Aorta (tissue), 5 donors: ENCODE measurements at regions not wholly inside any gene's neighbourhood (a gene's known extent, or its start where the extent isn't known, plus 50 kb on each side); places are given as distances from the start of the nearest gene placed in this dataset.

Experiments
- ATAC-seq: fragments of 200-7000 bp; cut with Tn5 transposase; one replicate; pipeline ENCODE4 v1.9.1; 2022; ENCODE audit warnings: moderate library complexity; ENCODE audit not compliant: low FRiP score
- DNase-seq, 2 donors: peaks; one replicate each; pipeline ENCODE4 v3.0.0-alpha.2; 2020
- H3K27ac ChIP-seq, 2 donors: one replicate each; pipeline ENCODE4 v1.5.1; 2013; ENCODE audit warnings: low read length in 2 of 2, mild to moderate bottlenecking in 2 of 2, moderate library complexity in 2 of 2, control low read depth in 1 of 2, inconsistent platforms in 1 of 2, low read depth in 1 of 2
- H3K27me3 ChIP-seq, 2 donors: one replicate each; pipeline ENCODE4 v1.6.1; 2013; ENCODE audit warnings: control low read depth in 1 of 2, low read length in 1 of 2, mild to moderate bottlenecking in 1 of 2, moderate library complexity in 1 of 2; ENCODE audit not compliant: insufficient read depth in 2 of 2, control insufficient read depth in 1 of 2
- H3K36me3 ChIP-seq, 2 donors: one replicate each; pipeline ENCODE4 v1.6.1; 2013; ENCODE audit warnings: control low read depth in 1 of 2, low read length in 1 of 2, mild to moderate bottlenecking in 1 of 2; ENCODE audit not compliant: insufficient read depth in 2 of 2, control insufficient read depth in 1 of 2
- H3K4me1 ChIP-seq, 2 donors: one replicate each; pipeline ENCODE4 v1.6.1; 2013; ENCODE audit warnings: low read length in 2 of 2, control low read depth in 1 of 2, mild to moderate bottlenecking in 1 of 2, moderate library complexity in 1 of 2; ENCODE audit not compliant: insufficient read depth in 2 of 2, control insufficient read depth in 1 of 2
- H3K4me3 ChIP-seq, 2 donors: one replicate each; pipeline ENCODE4 v1.5.1; 2013; ENCODE audit warnings: low read length in 2 of 2, control low read depth in 1 of 2, mild to moderate bottlenecking in 1 of 2
- H3K9me3 ChIP-seq: one replicate; pipeline ENCODE4 v1.6.1; 2013; ENCODE audit warnings: mild to moderate bottlenecking, low read length; ENCODE audit not compliant: control insufficient read depth
- WGBS, 2 donors: extraction: QIAGEN DNeasy Blood & Tissue Kit; methylation state at CpG; one replicate each; pipeline ENCODE4 v1.1.7; 2013; 5-methylcytosine and 5-hydroxymethylcytosine counted together
- intact Hi-C, 2 donors: fragments of 100-400 bp; cut with DNase I; formaldehyde crosslinking; loops; one replicate each; pipeline versions ENCODE4 v1.14.2 to v1.15.0; 2022
- donor health status: healthy with polysubstance abuse.
- donor health status: Bipolar disorder and iron deficiency.
- donor health status: DM: no; HTN: no; CAD: no.
- donor health status: DM: no; HTN: no; CAD: no.
- donor health status: DM: yes; HTN: yes; CAD: no.

DNA sequence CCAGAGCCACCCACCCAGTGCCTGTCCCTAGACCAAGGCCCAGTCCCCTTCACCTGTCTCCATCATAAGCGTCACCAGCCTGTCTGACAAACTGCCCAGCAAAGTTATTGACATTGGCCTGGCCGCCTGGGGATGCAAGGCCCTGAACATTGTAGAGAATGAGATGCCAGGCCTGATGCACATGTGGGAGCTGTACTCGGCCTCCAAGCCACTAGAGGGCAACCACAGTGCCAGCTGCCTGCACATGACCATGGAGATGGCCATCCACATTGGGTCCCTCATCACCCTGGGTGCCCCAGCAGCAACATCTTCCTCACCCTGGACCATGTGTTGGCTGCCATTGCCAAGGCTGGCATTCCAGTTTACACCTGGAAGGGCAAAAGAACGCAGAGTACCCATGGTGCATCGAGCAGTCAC, 63.7 kb upstream of the ANTXRL start:
- H3K9me3 ChIP-seq = no peaks in the 10 kb centered on the region
- H3K27ac ChIP-seq = no peak overlapping the region
- no peaks in the 10 kb centered on the region for H3K4me1 ChIP-seq
- no peaks in the 10 kb centered on the region for H3K36me3 ChIP-seq
- no peak for ATAC-seq
- WGBS, 2 donors = 86 to 93% methylated on average over 5 of the region's 5 CpGs
- intact Hi-C loops = no loop called here
- H3K27me3 ChIP-seq = no peaks in the 10 kb centered on the region
- H3K4me3 ChIP-seq = no peak overlapping the region
- no peak for DNase-seq

DNA sequence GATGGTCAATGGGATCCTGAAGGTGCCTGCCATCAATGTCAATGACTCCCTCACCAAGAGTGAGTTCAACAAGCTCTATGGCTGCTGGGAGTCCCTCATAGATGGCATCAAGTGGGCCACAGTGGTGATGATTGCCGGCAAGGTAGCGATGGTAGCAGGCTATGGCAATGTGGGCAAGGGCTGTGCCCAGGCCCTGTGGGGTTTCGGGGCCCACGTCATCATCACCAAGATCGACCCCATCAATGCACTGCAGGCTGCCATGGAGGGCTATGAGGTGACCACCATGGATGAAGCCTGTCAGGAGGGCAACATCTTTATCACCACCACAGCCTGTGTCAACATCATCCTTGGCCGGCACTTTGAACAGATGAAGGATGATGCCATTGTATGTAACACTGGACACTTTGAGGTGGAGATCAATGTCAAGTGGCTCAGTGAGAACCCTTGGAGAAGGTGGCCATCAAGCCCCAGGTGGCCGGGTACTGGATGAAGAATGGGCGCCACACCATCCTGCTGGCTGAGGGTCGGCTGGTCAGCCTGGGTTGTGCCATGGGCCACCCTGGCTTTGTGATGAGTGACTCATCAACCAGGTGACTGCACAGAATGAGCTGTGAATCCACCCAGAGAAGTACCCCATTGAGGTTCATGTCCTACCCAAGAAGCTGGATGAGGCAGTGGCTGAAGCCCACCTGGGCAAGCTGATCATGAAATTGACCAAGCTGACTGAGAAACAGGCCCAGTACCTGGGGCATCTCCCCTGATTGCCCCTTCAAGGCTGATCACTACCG, 63.0 kb upstream of the ANTXRL start:
- Histone ChIP-seq H3K4me1 (no peaks in the 10 kb centered on the region), H3K36me3 (no peaks in the 10 kb centered on the region), H3K27ac (no peak overlapping the region), H3K9me3 (no peaks in the 10 kb centered on the region), H3K27me3 (no peaks in the 10 kb centered on the region), H3K4me3 (no peak overlapping the region)
- ATAC-seq (no peak), DNase-seq (no peak)
- intact Hi-C loops = no loop called here
- 95 to 96% methylated on average over 10 of the region's 10 CpGs for WGBS, 2 donors

DNA sequence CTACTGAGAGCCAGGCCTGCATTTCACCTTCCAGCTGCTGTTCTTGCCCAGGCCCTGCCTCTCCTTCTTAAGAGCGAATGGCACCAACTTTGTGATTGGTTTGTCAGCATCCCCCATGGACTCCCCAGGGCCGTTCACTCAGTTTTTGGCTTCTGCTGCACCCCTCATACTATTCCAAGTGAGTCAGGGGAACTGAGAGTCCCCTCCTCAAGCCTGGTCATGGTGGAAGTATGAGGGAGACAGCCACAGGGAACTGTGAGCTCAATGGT, 62.4 kb upstream of the ANTXRL start:
- DNase-seq (no peak), ATAC-seq (no peak)
- H3K27me3 ChIP-seq = no peaks in the 10 kb centered on the region
- H3K4me1 ChIP-seq = no peaks in the 10 kb centered on the region
- H3K36me3 ChIP-seq = no peaks in the 10 kb centered on the region
- WGBS, 2 donors = 94 to 95% methylated on average over 2 of the region's 2 CpGs
- no peak overlapping the region for H3K4me3 ChIP-seq
- intact Hi-C loops = no loop called here
- H3K27ac ChIP-seq = no peak overlapping the region
- H3K9me3 ChIP-seq = no peaks in the 10 kb centered on the region

DNA sequence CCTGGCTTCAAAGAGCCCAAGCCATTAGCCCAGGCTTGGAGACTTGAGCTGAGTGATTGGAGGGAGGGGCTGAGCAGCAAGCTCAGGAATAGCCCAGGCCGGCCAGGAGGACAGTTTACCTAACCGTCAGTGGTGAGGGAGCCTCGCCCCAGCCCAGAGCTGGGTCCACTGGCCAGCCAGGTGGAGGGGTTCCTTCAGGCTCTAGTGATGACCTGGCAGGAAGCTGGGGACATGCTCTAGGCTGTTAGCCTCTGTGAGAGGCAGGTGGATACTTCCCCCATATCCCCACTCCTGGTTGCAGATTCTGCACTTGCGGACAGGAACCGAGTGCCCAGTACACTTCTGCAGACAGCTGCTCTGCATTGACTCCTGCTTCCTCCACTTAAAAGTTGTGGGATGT, 61.2 kb upstream of the ANTXRL start:
- Histone ChIP-seq H3K36me3 (no peaks in the 10 kb centered on the region), H3K4me3 (no peak overlapping the region), H3K27ac (no peak overlapping the region), H3K9me3 (no peaks in the 10 kb centered on the region), H3K4me1 (no peaks in the 10 kb centered on the region), H3K27me3 (no peaks in the 10 kb centered on the region)
- 93 to 94% methylated on average over 5 of the region's 5 CpGs for WGBS, 2 donors
- ATAC-seq (no peak), DNase-seq (no peak)
- intact Hi-C loops = no loop called here

DNA sequence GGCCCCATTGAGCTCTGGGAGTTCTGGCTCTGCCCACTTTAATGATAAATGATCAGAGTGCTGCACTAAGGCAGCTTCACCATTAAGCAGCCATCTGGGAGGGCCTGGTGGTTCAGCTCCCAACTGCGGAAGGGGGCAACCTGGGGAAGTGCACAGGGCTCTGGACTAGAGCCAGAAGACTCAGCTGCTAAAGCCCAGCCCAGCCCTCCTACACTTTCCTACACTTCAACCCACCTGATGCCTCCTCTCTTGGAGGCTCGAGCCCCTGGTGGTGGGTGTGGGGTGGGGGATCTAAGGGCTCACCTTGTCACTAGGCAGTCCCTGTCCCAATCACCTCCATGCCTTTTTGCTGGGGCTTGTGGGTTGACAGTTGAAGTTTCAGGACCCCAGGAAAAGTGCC, 60.6 kb upstream of the ANTXRL start:
- no peaks in the 10 kb centered on the region for H3K4me1 ChIP-seq
- intact Hi-C loops = no loop called here

DNA sequence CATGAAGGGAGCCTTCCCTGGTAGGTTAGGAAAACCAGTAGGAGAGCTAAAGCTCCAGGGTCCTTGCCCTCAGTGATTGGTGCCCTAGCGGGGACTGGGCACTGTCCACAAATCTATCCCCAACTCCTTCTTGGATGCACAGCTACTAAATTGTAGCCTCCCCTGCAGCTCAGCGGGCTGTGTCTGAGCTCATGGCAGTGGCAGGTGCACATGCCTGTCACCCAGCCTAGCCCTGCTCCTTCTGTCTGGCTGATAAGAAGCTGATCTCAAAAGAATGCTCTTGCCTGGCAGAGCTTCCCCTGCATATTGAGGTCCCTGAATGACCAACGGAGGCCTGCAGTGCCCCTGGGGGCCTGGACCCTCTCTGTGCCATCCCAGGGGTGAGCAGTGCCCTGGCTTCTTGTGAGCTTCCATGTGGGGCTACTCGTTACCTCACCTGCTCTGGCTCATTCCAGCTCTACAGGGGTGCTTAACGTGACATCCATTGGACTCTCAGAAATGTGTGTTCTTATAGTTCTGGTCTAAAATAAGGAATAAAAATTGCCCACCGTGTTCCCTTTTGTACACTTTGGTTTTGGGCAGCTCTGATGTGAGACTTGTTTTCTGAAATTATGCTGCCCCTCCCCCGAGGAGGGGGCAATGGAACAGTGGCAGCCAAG, 59.8 kb upstream of the ANTXRL start:
- H3K27ac ChIP-seq = no peak overlapping the region
- H3K27me3 ChIP-seq = no peaks in the 10 kb centered on the region
- 85 to 87% methylated on average over 7 of the region's 7 CpGs for WGBS, 2 donors
- H3K4me1 ChIP-seq = no peaks in the 10 kb centered on the region
- H3K4me3 ChIP-seq = no peak overlapping the region
- no peaks in the 10 kb centered on the region for H3K9me3 ChIP-seq
- intact Hi-C loops = no loop called here
- DNase-seq = no peak
- H3K36me3 ChIP-seq = no peaks in the 10 kb centered on the region
- no peak for ATAC-seq

More for the DNA sequence above, 60.6 kb upstream of the ANTXRL start:
- Histone ChIP-seq H3K9me3 (no peaks in the 10 kb centered on the region), H3K27me3 (no peaks in the 10 kb centered on the region), H3K36me3 (no peaks in the 10 kb centered on the region), H3K4me3 (no peak overlapping the region), H3K27ac (no peak overlapping the region)
- no peak for ATAC-seq
- no peak for DNase-seq
- 81 to 87% methylated on average over 2 of the region's 2 CpGs for WGBS, 2 donors

DNA sequence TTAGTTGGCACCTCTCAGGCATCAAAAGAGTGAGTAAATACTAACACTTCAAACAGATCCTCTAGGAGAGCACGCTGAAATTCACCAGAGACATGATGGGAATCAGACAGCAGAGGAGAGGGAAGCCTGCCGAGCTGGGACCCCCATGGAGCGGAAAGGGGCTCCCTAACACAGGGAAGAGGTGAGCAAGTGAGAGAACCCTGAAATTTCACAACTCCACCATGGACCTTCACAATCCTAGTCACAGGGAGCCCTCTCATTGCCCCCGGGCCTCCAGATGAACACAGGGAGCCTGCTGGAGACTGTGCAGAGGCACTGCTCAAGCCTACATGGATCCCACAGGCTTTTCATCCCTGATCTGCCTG, 59.2 kb upstream of the ANTXRL start:
- no peak for ATAC-seq
- Histone ChIP-seq H3K36me3 (no peaks in the 10 kb centered on the region), H3K4me1 (no peaks in the 10 kb centered on the region), H3K27me3 (no peaks in the 10 kb centered on the region), H3K9me3 (no peaks in the 10 kb centered on the region), H3K27ac (no peak overlapping the region), H3K4me3 (no peak overlapping the region)
- no peak for DNase-seq
- intact Hi-C loops = no loop called here
- 82 to 84% methylated on average over 4 of the region's 4 CpGs for WGBS, 2 donors

DNA sequence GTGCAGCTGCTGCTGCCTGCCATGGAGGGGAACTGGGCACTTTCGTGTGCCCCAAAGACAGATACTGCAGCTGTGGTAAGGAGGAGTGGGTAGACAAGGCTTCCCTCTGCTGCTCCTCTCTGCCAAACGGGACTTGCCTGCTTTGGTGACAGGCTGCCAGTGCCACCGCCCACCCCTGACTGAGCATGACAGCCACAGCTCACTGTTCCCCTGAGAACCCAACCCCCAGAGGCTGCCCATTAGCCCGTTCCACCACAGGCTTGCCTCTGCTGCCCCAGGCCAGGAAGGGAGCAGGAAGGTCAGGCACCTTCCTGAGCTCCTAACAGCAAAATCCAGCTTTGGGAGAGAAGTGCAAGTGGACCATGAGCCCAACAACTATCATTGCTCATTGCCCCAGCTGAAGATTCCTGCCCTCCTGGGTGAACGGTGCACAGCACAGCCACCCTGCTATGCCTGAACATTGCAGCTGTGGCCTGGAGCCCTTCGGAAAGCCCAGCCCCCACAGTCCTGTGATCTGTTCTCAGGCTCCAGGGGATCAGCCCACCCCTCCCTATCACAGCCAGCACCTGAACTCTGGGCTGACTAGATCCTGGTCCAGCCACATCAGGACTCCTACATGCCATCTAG, 58.7 kb upstream of the ANTXRL start:
- Histone ChIP-seq H3K27ac (no peak overlapping the region), H3K4me3 (no peak overlapping the region), H3K36me3 (no peaks in the 10 kb centered on the region), H3K9me3 (no peaks in the 10 kb centered on the region), H3K27me3 (no peaks in the 10 kb centered on the region), H3K4me1 (no peaks in the 10 kb centered on the region)
- WGBS, 2 donors = 38% methylated on average over 6 of the region's 6 CpGs
- no peak for ATAC-seq
- intact Hi-C loops = no loop called here
- peak in 1 of 2 donors; percentile 56 for DNase-seq

DNA sequence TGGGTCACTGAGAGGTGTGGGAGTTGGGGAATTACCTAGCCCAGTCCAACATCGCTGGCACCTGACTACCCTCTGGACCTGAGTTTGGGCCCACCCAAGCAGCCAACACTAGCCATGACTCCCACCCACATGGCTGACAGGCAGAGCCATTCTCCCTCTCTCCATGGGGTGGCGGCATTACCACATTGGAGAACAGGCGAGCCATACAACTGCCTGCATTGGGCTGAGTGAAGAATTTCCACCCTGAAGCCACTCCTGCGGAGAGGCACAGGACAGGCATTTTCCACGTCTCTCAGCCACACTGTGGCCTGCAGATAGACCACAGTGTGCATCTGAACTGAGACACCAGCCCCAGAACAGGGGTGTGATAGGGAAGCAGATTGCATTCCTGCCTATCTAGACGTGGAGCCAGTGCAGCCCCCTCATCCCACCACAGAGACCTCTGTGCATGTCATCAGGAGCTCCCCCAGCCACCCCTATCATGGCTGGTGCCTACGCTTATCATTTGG, 58.2 kb upstream of the ANTXRL start:
- Histone ChIP-seq H3K27me3 (no peaks in the 10 kb centered on the region), H3K4me1 (no peaks in the 10 kb centered on the region), H3K4me3 (no peak overlapping the region), H3K36me3 (no peaks in the 10 kb centered on the region), H3K27ac (no peak overlapping the region), H3K9me3 (no peaks in the 10 kb centered on the region)
- ATAC-seq (peak; percentile 91), DNase-seq (peak; percentile 76 to 84)
- 10 to 23% methylated on average over 7 of the region's 7 CpGs for WGBS, 2 donors
- intact Hi-C loops = no loop called here
